ENCODE measurements at regions not wholly inside any gene's neighbourhood (a gene's known extent, or its start where the extent isn't known, plus 50 kb on each side); places are given as distances from the start of the nearest gene placed in this dataset.

DNA sequence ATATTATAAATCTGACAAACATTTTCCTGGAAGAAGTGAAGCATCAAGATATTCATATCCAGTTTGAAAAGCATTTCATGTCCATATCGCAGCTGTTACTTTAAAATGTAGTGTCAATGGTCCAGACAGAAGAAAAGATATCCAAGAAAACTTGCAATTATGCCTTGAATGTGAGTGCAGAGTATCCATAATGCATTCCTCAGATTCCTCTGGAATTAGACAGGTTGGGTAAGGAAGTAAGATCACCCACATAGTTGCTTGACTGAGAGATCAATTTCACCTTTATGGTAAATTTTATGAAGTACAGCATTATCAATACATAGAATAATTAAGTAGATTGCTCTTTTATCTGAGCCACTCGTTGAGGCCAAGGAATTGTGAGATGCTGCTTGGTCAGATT, 327.0 kb upstream of the SLITRK5 start:
- TF ChIP-seq, protein P1, sequence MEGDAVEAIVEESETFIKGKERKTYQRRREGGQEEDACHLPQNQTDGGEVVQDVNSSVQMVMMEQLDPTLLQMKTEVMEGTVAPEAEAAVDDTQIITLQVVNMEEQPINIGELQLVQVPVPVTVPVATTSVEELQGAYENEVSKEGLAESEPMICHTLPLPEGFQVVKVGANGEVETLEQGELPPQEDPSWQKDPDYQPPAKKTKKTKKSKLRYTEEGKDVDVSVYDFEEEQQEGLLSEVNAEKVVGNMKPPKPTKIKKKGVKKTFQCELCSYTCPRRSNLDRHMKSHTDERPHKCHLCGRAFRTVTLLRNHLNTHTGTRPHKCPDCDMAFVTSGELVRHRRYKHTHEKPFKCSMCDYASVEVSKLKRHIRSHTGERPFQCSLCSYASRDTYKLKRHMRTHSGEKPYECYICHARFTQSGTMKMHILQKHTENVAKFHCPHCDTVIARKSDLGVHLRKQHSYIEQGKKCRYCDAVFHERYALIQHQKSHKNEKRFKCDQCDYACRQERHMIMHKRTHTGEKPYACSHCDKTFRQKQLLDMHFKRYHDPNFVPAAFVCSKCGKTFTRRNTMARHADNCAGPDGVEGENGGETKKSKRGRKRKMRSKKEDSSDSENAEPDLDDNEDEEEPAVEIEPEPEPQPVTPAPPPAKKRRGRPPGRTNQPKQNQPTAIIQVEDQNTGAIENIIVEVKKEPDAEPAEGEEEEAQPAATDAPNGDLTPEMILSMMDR (IDR thresholded peaks at IDR 0.05; ENCODE audit: insufficient read depth, low read depth, low read length, missing control alignments) = no peak
- DNase-seq (ENCODE audit: low read depth) = no peak
- H3K4me3 ChIP-seq (ENCODE audit: low read depth, low read length) = no peak overlapping the region

DNA sequence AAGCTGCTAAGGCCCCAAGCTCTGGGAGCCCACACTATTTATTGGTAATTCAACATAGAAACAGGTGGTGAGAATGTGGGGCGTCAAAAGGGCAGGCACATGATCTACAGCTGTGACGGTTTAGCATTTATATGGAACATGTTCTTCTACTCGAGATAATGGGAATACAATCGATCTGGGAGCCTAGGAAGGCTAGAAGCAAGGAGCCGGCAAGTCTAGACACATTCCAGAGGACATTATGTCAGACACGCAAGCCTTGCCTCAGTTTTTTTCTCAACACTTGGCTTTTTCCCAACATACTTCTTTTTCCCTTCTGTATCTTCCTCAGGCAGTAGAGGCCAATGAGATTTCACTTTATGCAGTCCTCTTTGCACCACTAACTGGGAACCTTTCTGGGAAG, 315.7 kb upstream of the SLITRK5 start:
- no peak overlapping the region for H3K4me3 ChIP-seq (ENCODE audit: low read depth, low read length)
- TF ChIP-seq, protein P1 (IDR thresholded peaks at IDR 0.05; ENCODE audit: insufficient read depth, low read depth, low read length, missing control alignments) = no peak
- no peak for DNase-seq (ENCODE audit: low read depth)

DNA sequence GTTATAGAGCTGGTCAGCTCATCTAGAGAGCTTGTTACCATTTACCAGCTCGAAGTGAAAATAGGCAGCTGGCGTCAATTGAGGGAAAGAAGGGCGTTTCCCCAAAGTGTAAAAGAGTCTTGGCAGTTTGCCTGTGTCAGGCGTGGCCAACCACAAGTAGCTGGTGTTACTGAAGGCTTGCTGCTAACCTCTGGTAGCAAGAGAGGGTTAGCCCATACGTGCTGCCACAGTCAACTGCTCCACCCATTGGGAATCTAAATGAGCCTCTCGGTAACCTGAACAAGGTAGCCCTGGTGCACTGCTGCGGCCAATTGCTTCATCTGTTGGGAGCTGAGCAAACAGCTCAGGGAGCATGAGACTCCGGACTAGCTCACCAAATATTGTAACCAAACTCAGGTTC, 314.9 kb upstream of the SLITRK5 start:
- H3K4me3 ChIP-seq (ENCODE audit: low read depth, low read length) = no peak overlapping the region
- TF ChIP-seq, protein P1 (IDR thresholded peaks at IDR 0.05; ENCODE audit: insufficient read depth, low read depth, low read length, missing control alignments) = no peak
- DNase-seq (ENCODE audit: low read depth) = peak; percentile 0

DNA sequence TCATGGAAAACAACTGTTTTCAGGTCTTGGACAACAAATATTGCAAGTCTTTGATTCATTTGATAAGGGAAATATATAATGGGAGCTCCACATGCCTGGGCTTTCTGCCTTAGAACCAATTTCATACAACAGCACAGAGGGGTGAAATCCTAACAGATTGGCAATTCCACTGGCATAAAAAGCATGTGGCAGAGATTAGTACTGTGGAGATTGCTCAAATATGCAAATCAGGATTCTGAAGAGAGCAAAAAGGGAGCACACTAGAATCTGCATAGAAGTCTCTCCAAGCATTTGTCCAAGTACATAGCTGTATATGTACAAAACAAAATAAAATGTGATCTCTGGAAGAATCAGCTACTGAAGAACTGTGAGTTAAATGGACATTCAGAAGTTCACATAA, 312.9 kb upstream of the SLITRK5 start:
- H3K4me3 ChIP-seq (ENCODE audit: low read depth, low read length) = no peak overlapping the region
- no peak for DNase-seq (ENCODE audit: low read depth)
- TF ChIP-seq, protein P1 (IDR thresholded peaks at IDR 0.05; ENCODE audit: insufficient read depth, low read depth, low read length, missing control alignments) = no peak

DNA sequence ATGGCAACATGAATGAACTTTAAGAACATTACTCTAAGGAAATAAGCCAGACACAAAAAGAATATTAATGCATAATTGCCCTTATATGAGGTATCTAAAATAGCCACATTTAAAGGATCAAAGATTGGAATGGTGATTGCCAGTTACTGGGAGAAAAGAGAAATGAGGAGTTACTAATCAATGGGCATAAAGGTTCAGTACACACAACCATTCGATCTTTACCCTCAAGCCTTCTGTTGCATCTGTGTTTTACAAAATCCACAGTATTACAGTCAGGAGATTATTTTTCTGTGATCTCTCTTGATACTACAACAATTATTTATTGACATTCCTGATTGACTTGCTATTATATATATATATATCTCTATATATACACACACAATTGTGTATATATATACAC, 310.0 kb upstream of the SLITRK5 start:
- no peak for DNase-seq (ENCODE audit: low read depth)
- no peak overlapping the region for H3K4me3 ChIP-seq (ENCODE audit: low read depth, low read length)
- TF ChIP-seq, protein P1 (IDR thresholded peaks at IDR 0.05; ENCODE audit: insufficient read depth, low read depth, low read length, missing control alignments) = no peak

DNA sequence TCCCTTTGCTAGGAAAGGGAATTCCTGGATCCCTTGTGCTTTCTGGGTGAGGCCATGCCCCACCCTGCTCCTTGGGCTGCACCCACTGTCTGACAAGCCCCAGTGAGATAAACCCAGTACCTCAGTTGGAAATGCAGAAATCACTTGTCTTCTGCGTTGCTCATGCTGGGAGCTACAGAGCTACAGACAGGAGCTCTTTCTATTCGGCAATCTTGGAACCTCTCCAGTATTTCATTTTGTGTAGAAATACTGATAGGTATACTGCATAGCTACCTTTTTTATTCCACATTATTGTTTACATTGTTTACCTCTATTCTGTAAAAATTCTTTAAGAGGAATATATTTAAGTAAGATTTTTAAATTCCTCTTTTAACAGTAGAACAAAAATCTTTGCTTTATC, 302.5 kb upstream of the SLITRK5 start:
- TF ChIP-seq, protein P1 (IDR thresholded peaks at IDR 0.05; ENCODE audit: insufficient read depth, low read depth, low read length, missing control alignments) = no peak
- H3K4me3 ChIP-seq (ENCODE audit: low read depth, low read length) = no peak overlapping the region
- no peak for DNase-seq (ENCODE audit: low read depth)

DNA sequence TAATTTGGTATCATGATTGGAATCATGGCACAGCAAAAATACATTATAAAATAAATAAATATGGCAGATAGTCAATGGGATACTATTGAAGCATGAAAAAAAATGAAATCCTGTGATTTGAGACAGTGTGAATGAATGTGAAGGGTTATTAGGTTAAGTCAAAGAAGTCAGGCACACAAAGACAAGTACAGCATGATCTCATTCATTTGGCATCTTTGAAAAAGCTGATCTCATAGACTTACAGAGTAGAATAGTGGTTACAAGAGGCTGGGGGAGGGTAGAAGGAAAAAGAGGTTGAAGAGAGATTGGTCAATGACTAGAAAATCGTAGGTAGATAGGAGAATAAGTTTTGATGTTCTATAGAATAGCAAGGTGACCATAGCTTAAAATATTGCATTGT, 295.1 kb upstream of the SLITRK5 start:
- TF ChIP-seq, protein P1 (IDR thresholded peaks at IDR 0.05; ENCODE audit: insufficient read depth, low read depth, low read length, missing control alignments) = no peak
- no peak for DNase-seq (ENCODE audit: low read depth)
- no peak overlapping the region for H3K4me3 ChIP-seq (ENCODE audit: low read depth, low read length)

Data from GM12865 (cell line).